ENCODE measurements at regions not wholly inside any gene's neighbourhood (a gene's known extent, or its start where the extent isn't known, plus 50 kb on each side); places are given as distances from the start of the nearest gene placed in this dataset.

- H3K9me3 ChIP-seq (ENCODE audit: low read length) = no peaks in the 10 kb centered on the region
- no peak overlapping the region for H3K27ac ChIP-seq (ENCODE audit: low read depth, low read length, poor library complexity, severe bottlenecking)
- no peak overlapping the region for H3K4me3 ChIP-seq (ENCODE audit: low read depth, low read length, poor library complexity, severe bottlenecking)
- no peaks in the 10 kb centered on the region for H3K36me3 ChIP-seq (ENCODE audit: insufficient read depth, low read length)
- ChIA-PET CTCF (ENCODE audit: unreplicated experiment) (no interaction called here), POLR2A (no interaction called here)
- no peak for DNase-seq (ENCODE audit: low spot score)
- H3K9me2 ChIP-seq (ENCODE audit: insufficient read depth, low read length) = no peaks in the 10 kb centered on the region
- no peaks in the 10 kb centered on the region for H3K4me1 ChIP-seq (ENCODE audit: insufficient read depth, low read length, poor library complexity, severe bottlenecking)
- H4K20me1 ChIP-seq (ENCODE audit: insufficient read depth, low read length) = no peaks in the 10 kb centered on the region
- no TSS peak for BruUV-seq (replicated peaks)
- no peak overlapping the region for H2AFZ ChIP-seq (ENCODE audit: low read length)
- H3K79me2 ChIP-seq (ENCODE audit: insufficient read depth, low read depth, low read length) = no peaks in the 10 kb centered on the region
- TF ChIP-seq, protein P1, sequence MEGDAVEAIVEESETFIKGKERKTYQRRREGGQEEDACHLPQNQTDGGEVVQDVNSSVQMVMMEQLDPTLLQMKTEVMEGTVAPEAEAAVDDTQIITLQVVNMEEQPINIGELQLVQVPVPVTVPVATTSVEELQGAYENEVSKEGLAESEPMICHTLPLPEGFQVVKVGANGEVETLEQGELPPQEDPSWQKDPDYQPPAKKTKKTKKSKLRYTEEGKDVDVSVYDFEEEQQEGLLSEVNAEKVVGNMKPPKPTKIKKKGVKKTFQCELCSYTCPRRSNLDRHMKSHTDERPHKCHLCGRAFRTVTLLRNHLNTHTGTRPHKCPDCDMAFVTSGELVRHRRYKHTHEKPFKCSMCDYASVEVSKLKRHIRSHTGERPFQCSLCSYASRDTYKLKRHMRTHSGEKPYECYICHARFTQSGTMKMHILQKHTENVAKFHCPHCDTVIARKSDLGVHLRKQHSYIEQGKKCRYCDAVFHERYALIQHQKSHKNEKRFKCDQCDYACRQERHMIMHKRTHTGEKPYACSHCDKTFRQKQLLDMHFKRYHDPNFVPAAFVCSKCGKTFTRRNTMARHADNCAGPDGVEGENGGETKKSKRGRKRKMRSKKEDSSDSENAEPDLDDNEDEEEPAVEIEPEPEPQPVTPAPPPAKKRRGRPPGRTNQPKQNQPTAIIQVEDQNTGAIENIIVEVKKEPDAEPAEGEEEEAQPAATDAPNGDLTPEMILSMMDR (conservative IDR thresholded peaks at IDR 0.05; ENCODE audit: low read length) = no peak
- no peak overlapping the region for H3K4me2 ChIP-seq (ENCODE audit: low read length)
- intact Hi-C loops (cut with micrococcal nuclease; ENCODE audit: unreplicated experiment) = no loop called here
Observed at GRCh38 chr12:62168411-62168810, 91.8 kb upstream of the USP15 start.

GRCh38 chr12:62170241-62170640 lies 90.0 kb upstream of the USP15 start:
- ChIA-PET CTCF (ENCODE audit: unreplicated experiment) (no interaction called here), POLR2A (interaction anchor here (0.7 kb wide), 2 partner anchors 81 to 110 kb away, joined by 3 to 4 read pairs; no protein-coding TSS in a partner anchor)
- no peaks in the 10 kb centered on the region for H3K9me3 ChIP-seq (ENCODE audit: low read length)
- H4K20me1 ChIP-seq (ENCODE audit: insufficient read depth, low read length) = no peaks in the 10 kb centered on the region
- TF ChIP-seq, protein P1 (conservative IDR thresholded peaks at IDR 0.05; ENCODE audit: low read length) = no peak
- no peak for TF ChIP-seq EZH2phosphoT487 (IDR thresholded peaks at IDR 0.05; ENCODE audit: borderline replicate concordance, low read depth, low read length)
- no peak overlapping the region for H3K4me3 ChIP-seq (ENCODE audit: low read depth, low read length, poor library complexity, severe bottlenecking)
- no peak overlapping the region for H3K4me2 ChIP-seq (ENCODE audit: low read length)
- H3K79me2 ChIP-seq (ENCODE audit: insufficient read depth, low read depth, low read length) = no peaks in the 10 kb centered on the region
- no peaks in the 10 kb centered on the region for H3K9me2 ChIP-seq (ENCODE audit: insufficient read depth, low read length)
- DNase-seq (ENCODE audit: low spot score) = no peak
- no peak overlapping the region for H2AFZ ChIP-seq (ENCODE audit: low read length)
- intact Hi-C loops (cut with micrococcal nuclease; ENCODE audit: unreplicated experiment) = no loop called here
- BruUV-seq (replicated peaks) = no TSS peak
- H3K4me1 ChIP-seq (ENCODE audit: insufficient read depth, low read length, poor library complexity, severe bottlenecking) = no peaks in the 10 kb centered on the region
- no peaks in the 10 kb centered on the region for H3K36me3 ChIP-seq (ENCODE audit: insufficient read depth, low read length)
- no peak overlapping the region for H3K27ac ChIP-seq (ENCODE audit: low read depth, low read length, poor library complexity, severe bottlenecking)

- intact Hi-C loops (cut with micrococcal nuclease; ENCODE audit: unreplicated experiment) = no loop called here
- CTCF ChIA-PET (ENCODE audit: unreplicated experiment) = no interaction called here
- H3K4me1 ChIP-seq (ENCODE audit: insufficient read depth, low read length, poor library complexity, severe bottlenecking) = peaks cover 4% of the 10 kb centered on the region
- no peak overlapping the region for H3K4me2 ChIP-seq (ENCODE audit: low read length)
- no peak overlapping the region for H3K27ac ChIP-seq (ENCODE audit: low read depth, low read length, poor library complexity, severe bottlenecking)
- POLR2A ChIA-PET = no interaction called here
- no peaks in the 10 kb centered on the region for H4K20me1 ChIP-seq (ENCODE audit: insufficient read depth, low read length)
- H3K9me2 ChIP-seq (ENCODE audit: insufficient read depth, low read length) = no peaks in the 10 kb centered on the region
- BruUV-seq (replicated peaks) = no TSS peak
- H3K79me2 ChIP-seq (ENCODE audit: insufficient read depth, low read depth, low read length) = no peaks in the 10 kb centered on the region
- H3K36me3 ChIP-seq (ENCODE audit: insufficient read depth, low read length) = no peaks in the 10 kb centered on the region
- no peak overlapping the region for H2AFZ ChIP-seq (ENCODE audit: low read length)
- TF ChIP-seq EZH2phosphoT487 (IDR thresholded peaks at IDR 0.05; ENCODE audit: borderline replicate concordance, low read depth, low read length) = no peak
- no peak overlapping the region for H3K4me3 ChIP-seq (ENCODE audit: low read depth, low read length, poor library complexity, severe bottlenecking)
- H3K9me3 ChIP-seq (ENCODE audit: low read length) = no peaks in the 10 kb centered on the region
- no peak for DNase-seq (ENCODE audit: low spot score)
Observed at GRCh38 chr12:62190689-62191490, 69.3 kb upstream of the USP15 start.

Measured in OCI-LY7 (cell line).